Esophagus squamous epithelium (tissue), 5 donors: ENCODE measurements at regions not wholly inside any gene's neighbourhood (a gene's known extent, or its start where the extent isn't known, plus 50 kb on each side); places are given as distances from the start of the nearest gene placed in this dataset.

Experiments used
- DNase-seq: peaks from one replicate; lab custom pipeline; 2025; lab: John Stamatoyannopoulos, UW
- H3K27ac ChIP-seq, 4 donors: fragments of 200-600 bp; sonication (generic); one replicate each; pipeline ENCODE4 v1.5.1; 2016 to 2019; ENCODE audit warnings: mild to moderate bottlenecking in 1 of 4
- H3K27me3 ChIP-seq, 4 donors: fragments of 200-600 bp; sonication (generic); 1 replicate in 3 of 4; 2 replicates in 1 of 4; pipeline versions ENCODE4 v1.5.1 to v1.6.0; 2017 to 2021; ENCODE audit warnings: antibody characterized with exemption in 1 of 4
- H3K36me3 ChIP-seq, 3 donors: fragments of 200-600 bp; sonication (generic); one replicate each; pipeline ENCODE4 v1.5.1; 2016 to 2019
- H3K4me1 ChIP-seq, 3 donors: fragments of 200-600 bp; sonication (generic); one replicate each; pipeline ENCODE4 v1.5.1; 2017 to 2019
- H3K4me3 ChIP-seq, 4 donors: fragments of 200-600 bp; sonication (generic); 1 replicate in 3 of 4; 2 replicates in 1 of 4; pipeline ENCODE4 v1.5.1; 2016 to 2019; ENCODE audit warnings: mild to moderate bottlenecking in 2 of 4, moderate library complexity in 1 of 4
- H3K9me3 ChIP-seq, 3 donors: fragments of 200-600 bp; sonication (generic); one replicate each; pipeline ENCODE4 v1.5.1; 2016 to 2019
- POLR2A ChIP-seq, 4 donors: fragments of 450-650 bp; IDR thresholded peaks; one replicate each; pipeline ENCODE4 v1.6.1; 2017; ENCODE audit warnings: antibody characterized with exemption in 4 of 4, mild to moderate bottlenecking in 4 of 4, moderate library complexity in 3 of 4
- WGBS, 2 donors: methylation state at CpG; one replicate each; pipeline ENCODE4 v1.1.5; 2018; 5-methylcytosine and 5-hydroxymethylcytosine counted together
- intact Hi-C: fragments of 100-400 bp; cut with DNase I; formaldehyde crosslinking; loops from one replicate; pipeline ENCODE4 v1.15.0; 2022
- TF ChIP-seq, protein P1 (sequence below), 6 experiments: fragments of 450-650 bp in 4 of 6; fragments of 200-600 bp in 2 of 6; sonication (generic) in 2 of 6; IDR thresholded peaks; one replicate each; pipeline ENCODE4 v1.5.1; 2016 to 2019; ENCODE audit warnings: antibody characterized with exemption in 6 of 6, mild to moderate bottlenecking in 4 of 6, moderate library complexity in 4 of 6
- donor health status: DM: yes; HTN: yes; CAD: no.

DNA sequence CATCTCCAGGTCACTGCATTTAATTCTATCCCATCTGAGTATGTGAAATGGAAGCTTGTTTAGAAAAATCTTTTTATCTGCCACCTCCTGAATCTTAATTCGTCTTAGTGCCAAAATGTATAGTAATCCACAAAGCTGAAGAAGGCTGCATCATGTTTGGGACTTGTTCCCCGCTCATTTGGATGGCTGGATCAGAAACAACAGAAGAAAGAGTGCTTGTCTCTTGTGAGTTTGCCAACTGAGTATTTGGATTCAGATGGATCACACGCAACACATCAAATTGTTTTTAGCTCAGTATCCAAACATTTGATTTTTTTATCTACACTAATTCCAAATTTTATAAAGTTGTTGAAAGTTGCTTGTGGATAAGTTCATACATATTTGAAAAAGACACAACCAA, 197.2 kb upstream of the PAPPA start:
- 52 to 62% methylated on average over 3 of the region's 3 CpGs for WGBS, 2 donors
- peaks cover 0 to 2% (median 0%) of the 10 kb centered on the region in 4 donors for H3K27me3 ChIP-seq
- H3K4me3 ChIP-seq: no peak overlapping the region
- H3K27ac ChIP-seq: no peak overlapping the region
- DNase-seq: no peak
- TF ChIP-seq, protein P1, sequence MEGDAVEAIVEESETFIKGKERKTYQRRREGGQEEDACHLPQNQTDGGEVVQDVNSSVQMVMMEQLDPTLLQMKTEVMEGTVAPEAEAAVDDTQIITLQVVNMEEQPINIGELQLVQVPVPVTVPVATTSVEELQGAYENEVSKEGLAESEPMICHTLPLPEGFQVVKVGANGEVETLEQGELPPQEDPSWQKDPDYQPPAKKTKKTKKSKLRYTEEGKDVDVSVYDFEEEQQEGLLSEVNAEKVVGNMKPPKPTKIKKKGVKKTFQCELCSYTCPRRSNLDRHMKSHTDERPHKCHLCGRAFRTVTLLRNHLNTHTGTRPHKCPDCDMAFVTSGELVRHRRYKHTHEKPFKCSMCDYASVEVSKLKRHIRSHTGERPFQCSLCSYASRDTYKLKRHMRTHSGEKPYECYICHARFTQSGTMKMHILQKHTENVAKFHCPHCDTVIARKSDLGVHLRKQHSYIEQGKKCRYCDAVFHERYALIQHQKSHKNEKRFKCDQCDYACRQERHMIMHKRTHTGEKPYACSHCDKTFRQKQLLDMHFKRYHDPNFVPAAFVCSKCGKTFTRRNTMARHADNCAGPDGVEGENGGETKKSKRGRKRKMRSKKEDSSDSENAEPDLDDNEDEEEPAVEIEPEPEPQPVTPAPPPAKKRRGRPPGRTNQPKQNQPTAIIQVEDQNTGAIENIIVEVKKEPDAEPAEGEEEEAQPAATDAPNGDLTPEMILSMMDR (IDR thresholded peaks at IDR 0.05): no peak
- no peak for TF ChIP-seq POLR2A (IDR thresholded peaks at IDR 0.05)
- intact Hi-C loops: no loop called here
- H3K4me1 ChIP-seq: no peaks in the 10 kb centered on the region
- H3K9me3 ChIP-seq: no peaks in the 10 kb centered on the region
- H3K36me3 ChIP-seq: no peaks in the 10 kb centered on the region

DNA sequence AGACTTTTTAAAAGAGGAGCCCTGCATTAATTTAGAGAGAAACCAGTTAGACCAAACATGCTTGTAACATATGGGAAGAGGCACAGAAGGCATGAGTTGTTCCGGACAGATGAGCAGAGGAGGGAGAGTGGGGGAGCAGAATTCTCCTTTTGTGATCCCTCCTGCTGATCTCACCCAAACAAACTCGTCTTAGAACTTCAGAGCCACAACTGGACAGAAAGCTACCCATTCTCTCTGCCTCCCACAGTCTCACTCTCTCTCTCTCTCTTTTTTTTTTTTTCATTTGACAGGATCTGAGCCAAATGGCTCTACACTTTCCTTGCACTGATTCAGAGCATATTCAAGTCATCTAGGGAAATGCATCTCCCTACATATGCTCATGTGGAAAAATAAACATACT, 196.0 kb upstream of the PAPPA start:
- Histone ChIP-seq H3K27ac (no peak overlapping the region), H3K9me3 (no peaks in the 10 kb centered on the region), H3K4me3 (no peak overlapping the region), H3K4me1 (no peaks in the 10 kb centered on the region), H3K36me3 (no peaks in the 10 kb centered on the region), H3K27me3 (no peaks in the 10 kb centered on the region)
- 55 to 59% methylated on average over 2 of the region's 2 CpGs for WGBS, 2 donors
- no peak for DNase-seq
- TF ChIP-seq, protein P1 (IDR thresholded peaks at IDR 0.05): no peak
- no peak for TF ChIP-seq POLR2A (IDR thresholded peaks at IDR 0.05)
- intact Hi-C loops: no loop called here

DNA sequence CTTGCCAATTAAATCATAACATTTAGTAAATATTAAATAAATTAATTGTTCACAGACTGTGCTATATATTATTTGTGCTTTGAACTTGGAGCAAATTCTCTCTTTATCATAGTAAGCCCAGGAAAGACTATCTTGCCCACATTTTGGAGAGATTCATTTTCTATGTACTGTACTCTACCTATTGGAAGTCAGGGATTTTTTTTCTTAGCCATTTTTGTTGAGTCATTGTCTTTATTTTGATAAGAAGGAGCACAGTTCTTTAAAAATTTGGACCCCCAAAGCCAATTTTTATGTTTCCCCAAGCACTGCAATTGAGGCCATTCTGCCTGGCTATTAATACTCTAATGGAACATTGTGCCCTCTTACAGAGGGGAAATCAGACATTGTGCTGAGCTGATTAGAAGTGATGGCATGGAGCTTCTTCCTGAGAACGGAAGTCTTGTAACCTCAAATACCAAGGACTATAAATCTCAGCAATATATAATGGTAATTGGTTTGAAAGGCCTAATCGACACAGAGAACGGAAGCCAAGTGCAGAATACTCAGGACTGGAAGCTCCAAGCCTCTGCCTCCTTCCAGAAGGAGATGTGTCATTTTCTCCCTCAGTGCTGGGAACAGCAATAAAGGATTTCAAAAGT, 188.8 kb upstream of the PAPPA start:
- Histone ChIP-seq H3K27me3 (no peaks in the 10 kb centered on the region), H3K9me3 (peaks cover 0 to 4% (median 0%) of the 10 kb centered on the region in 3 donors), H3K36me3 (no peaks in the 10 kb centered on the region), H3K4me1 (no peaks in the 10 kb centered on the region), H3K4me3 (no peak overlapping the region), H3K27ac (no peak overlapping the region)
- 65 to 75% methylated on average over 3 of the region's 3 CpGs for WGBS, 2 donors
- no peak for TF ChIP-seq POLR2A (IDR thresholded peaks at IDR 0.05)
- TF ChIP-seq, protein P1 (IDR thresholded peaks at IDR 0.05): no peak
- intact Hi-C loops: no loop called here
- no peak for DNase-seq

DNA sequence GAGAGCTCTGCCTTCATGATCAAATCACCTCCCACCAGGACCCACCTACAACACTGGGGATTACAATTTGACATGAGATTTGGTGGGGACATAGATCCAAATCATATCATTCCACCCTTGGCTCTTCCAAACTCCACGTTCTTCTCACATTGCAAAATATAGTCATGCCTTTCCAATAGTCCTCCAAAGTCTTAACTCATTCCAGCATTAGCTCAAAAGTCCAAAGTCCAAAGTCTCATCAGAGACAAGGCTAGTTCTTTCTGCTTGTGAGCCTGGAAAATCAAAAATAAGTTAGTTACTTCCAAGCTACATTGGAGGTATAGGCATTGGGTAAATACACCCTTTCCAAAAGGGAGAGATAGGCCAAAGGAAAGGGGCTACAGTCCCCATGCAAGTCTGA, 186.9 kb upstream of the PAPPA start:
- intact Hi-C loops: no loop called here
- Histone ChIP-seq H3K4me1 (no peaks in the 10 kb centered on the region), H3K27ac (no peak overlapping the region), H3K4me3 (no peak overlapping the region), H3K27me3 (no peaks in the 10 kb centered on the region), H3K9me3 (peaks cover 0 to 4% (median 0%) of the 10 kb centered on the region in 3 donors), H3K36me3 (no peaks in the 10 kb centered on the region)
- 58 to 81% methylated on average over 1 of the region's 1 CpG for WGBS, 2 donors
- TF ChIP-seq, protein P1 (IDR thresholded peaks at IDR 0.05): no peak
- TF ChIP-seq POLR2A (IDR thresholded peaks at IDR 0.05): no peak
- no peak for DNase-seq

DNA sequence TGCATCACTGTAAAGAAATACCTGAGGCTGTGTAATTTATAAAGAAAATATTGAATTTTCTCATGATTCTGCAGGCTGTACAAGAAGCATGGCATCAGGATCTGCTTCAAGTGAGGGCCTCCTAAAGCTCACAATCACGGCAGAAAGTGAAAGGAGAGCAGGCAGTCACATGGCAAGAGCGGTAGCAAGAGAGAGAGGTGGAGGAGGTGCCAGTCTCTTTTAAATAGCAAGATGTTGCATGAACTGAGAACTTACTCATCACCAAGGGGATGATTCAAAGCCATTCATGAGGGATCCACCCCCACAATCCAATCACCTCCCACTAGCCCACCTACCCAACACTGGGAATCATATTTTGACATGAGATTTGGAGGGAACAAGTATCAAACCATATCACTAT, 184.5 kb upstream of the PAPPA start:
- Histone ChIP-seq H3K27me3 (no peaks in the 10 kb centered on the region), H3K27ac (no peak overlapping the region), H3K9me3 (peaks cover 0 to 4% (median 0%) of the 10 kb centered on the region in 3 donors), H3K4me3 (no peak overlapping the region), H3K36me3 (no peaks in the 10 kb centered on the region), H3K4me1 (no peaks in the 10 kb centered on the region)
- 46 to 59% methylated on average over 2 of the region's 2 CpGs for WGBS, 2 donors
- intact Hi-C loops: no loop called here
- no peak for TF ChIP-seq POLR2A (IDR thresholded peaks at IDR 0.05)
- TF ChIP-seq, protein P1 (IDR thresholded peaks at IDR 0.05): no peak
- DNase-seq: no peak
